Natural killer cell (primary cell): ENCODE measurements at regions not wholly inside any gene's neighbourhood (a gene's known extent, or its start where the extent isn't known, plus 50 kb on each side); places are given as distances from the start of the nearest gene placed in this dataset.

Experiments used
- ATAC-seq, 3 donors: fragments of 150-1000 bp in 2 of 3; fragments of 200-7000 bp in 1 of 3; cut with Tn5 transposase; 1 replicate in 1 of 3; 2 replicates in 2 of 3; pipeline ENCODE4 v1.10.0; 2021; ENCODE audit warnings: mild to moderate bottlenecking in 2 of 3, moderate library complexity in 2 of 3
- DNase-seq, 2 donors: peaks; one replicate each; pipeline versions ENCODE4 v3.0.0 to v3.0.0-alpha.2; 2013 to 2021; ENCODE audit warnings: mixed read lengths in 1 of 2
- H3K27ac ChIP-seq: one replicate; pipeline ENCODE4 v1.5.1; 2013; ENCODE audit warnings: mild to moderate bottlenecking, low read length
- H3K27me3 ChIP-seq: one replicate; pipeline ENCODE4 v1.6.1; 2013; ENCODE audit warnings: low read length; ENCODE audit not compliant: control insufficient read depth, insufficient read depth
- H3K36me3 ChIP-seq: one replicate; pipeline ENCODE4 v1.6.1; 2013; ENCODE audit warnings: low read length; ENCODE audit not compliant: control insufficient read depth, insufficient read depth
- H3K4me1 ChIP-seq: one replicate; pipeline ENCODE4 v1.6.1; 2013; ENCODE audit warnings: low read length; ENCODE audit not compliant: control insufficient read depth, insufficient read depth
- H3K4me3 ChIP-seq: one replicate; pipeline ENCODE4 v1.5.1; 2013; ENCODE audit warnings: low read length
- H3K9me3 ChIP-seq: one replicate; pipeline ENCODE4 v1.6.1; 2013; ENCODE audit warnings: low read length; ENCODE audit not compliant: control insufficient read depth, insufficient read depth
- H3K27ac Mint-ChIP-seq, 2 donors: one replicate each; pipeline ENCODE4 v1.8.0; 2022; ENCODE audit warnings: mild to moderate bottlenecking in 2 of 2, mixed read lengths in 2 of 2, moderate library complexity in 1 of 2
- H3K27me3 Mint-ChIP-seq, 2 donors: one replicate each; pipeline ENCODE4 v1.8.0; 2022; ENCODE audit warnings: low read depth in 2 of 2, mixed read lengths in 2 of 2
- H3K36me3 Mint-ChIP-seq: one replicate; pipeline ENCODE4 v1.8.0; 2022; ENCODE audit warnings: mixed read lengths
- H3K4me1 Mint-ChIP-seq, 2 donors: one replicate each; pipeline ENCODE4 v1.8.0; 2022; ENCODE audit warnings: mixed read lengths in 2 of 2
- H3K4me3 Mint-ChIP-seq: one replicate; pipeline ENCODE4 v1.8.0; 2022; ENCODE audit warnings: mild to moderate bottlenecking, moderate library complexity, mixed read lengths
- H3K9me3 Mint-ChIP-seq, 2 donors: one replicate each; pipeline ENCODE4 v1.8.0; 2022; ENCODE audit warnings: mixed read lengths in 2 of 2
- CTCF ChIP-seq: fragments of 200-600 bp; IDR thresholded peaks from one replicate; pipeline ENCODE4 v1.8.0; 2022; ENCODE audit warnings: antibody characterized with exemption
- WGBS: methylation state at CpG from one replicate; pipeline ENCODE4 v1.1.7; 2013; ENCODE audit warnings: missing lambda C conversion rate; ENCODE audit not compliant: insufficient coverage; 5-methylcytosine and 5-hydroxymethylcytosine counted together
- intact Hi-C: fragments of 100-400 bp; cut with micrococcal nuclease; formaldehyde crosslinking; loops from one replicate; pipeline ENCODE4 v1.14.2; 2022

- Mint-ChIP-seq H3K4me3 (no peak overlapping the region), H3K4me1 (no peaks in the 10 kb centered on the region), H3K27me3 (no peaks in the 10 kb centered on the region), H3K36me3 (no peaks in the 10 kb centered on the region), H3K27ac (no peak overlapping the region), H3K9me3 (no peaks in the 10 kb centered on the region)
- ATAC-seq, result no peak
- H3K27me3 ChIP-seq, result no peaks in the 10 kb centered on the region
- no peak for TF ChIP-seq CTCF
- H3K36me3 ChIP-seq, result no peaks in the 10 kb centered on the region
- intact Hi-C loops, result no loop called here
- H3K4me3 ChIP-seq, result no peak overlapping the region
- DNase-seq, result no peak
- H3K27ac ChIP-seq, result no peak overlapping the region
- H3K4me1 ChIP-seq, result no peaks in the 10 kb centered on the region
- H3K9me3 ChIP-seq, result no peaks in the 10 kb centered on the region
- 74% methylated on average over 6 of the region's 6 CpGs for WGBS
Observed at GRCh38 chr10:130958003-130958402, 353.5 kb downstream of the TCERG1L start.

- Mint-ChIP-seq H3K36me3 (no peaks in the 10 kb centered on the region), H3K9me3 (no peaks in the 10 kb centered on the region), H3K27ac (no peak overlapping the region), H3K4me1 (no peaks in the 10 kb centered on the region), H3K4me3 (no peak overlapping the region), H3K27me3 (peaks cover 0 to 2% of the 10 kb centered on the region in 2 donors)
- Histone ChIP-seq H3K9me3 (no peaks in the 10 kb centered on the region), H3K4me1 (no peaks in the 10 kb centered on the region), H3K27me3 (no peaks in the 10 kb centered on the region), H3K36me3 (no peaks in the 10 kb centered on the region), H3K4me3 (no peak overlapping the region), H3K27ac (no peak overlapping the region)
- no peak for TF ChIP-seq CTCF
- no peak for ATAC-seq
- intact Hi-C loops, result no loop called here
- DNase-seq, result no peak
- WGBS, result 86% methylated on average over 16 of the region's 16 CpGs
Observed at GRCh38 chr10:130958981-130959751, 352.4 kb downstream of the TCERG1L start.

GRCh38 chr10:130959752-130960195, 351.7 kb downstream of the TCERG1L start:
- ATAC-seq (no peak), DNase-seq (no peak)
- 84% methylated on average over 8 of the region's 8 CpGs for WGBS
- H3K27ac Mint-ChIP-seq, result no peak overlapping the region
- no peak for TF ChIP-seq CTCF
- H3K27ac ChIP-seq, result no peak overlapping the region
- H3K9me3 ChIP-seq, result no peaks in the 10 kb centered on the region
- H3K36me3 ChIP-seq, result no peaks in the 10 kb centered on the region
- intact Hi-C loops, result no loop called here
- no peaks in the 10 kb centered on the region for H3K9me3 Mint-ChIP-seq
- no peaks in the 10 kb centered on the region for H3K4me1 ChIP-seq
- H3K4me3 Mint-ChIP-seq, result no peak overlapping the region
- no peaks in the 10 kb centered on the region for H3K27me3 ChIP-seq
- no peaks in the 10 kb centered on the region for H3K36me3 Mint-ChIP-seq
- no peaks in the 10 kb centered on the region for H3K4me1 Mint-ChIP-seq
- H3K4me3 ChIP-seq, result no peak overlapping the region
- peaks cover 0 to 2% of the 10 kb centered on the region in 2 donors for H3K27me3 Mint-ChIP-seq

- Histone ChIP-seq H3K9me3 (no peaks in the 10 kb centered on the region), H3K27me3 (no peaks in the 10 kb centered on the region), H3K4me1 (no peaks in the 10 kb centered on the region), H3K36me3 (no peaks in the 10 kb centered on the region), H3K4me3 (no peak overlapping the region), H3K27ac (no peak overlapping the region)
- H3K27ac Mint-ChIP-seq, result no peak overlapping the region
- peaks cover 0 to 2% of the 10 kb centered on the region in 2 donors for H3K27me3 Mint-ChIP-seq
- TF ChIP-seq CTCF, result no peak
- no peaks in the 10 kb centered on the region for H3K36me3 Mint-ChIP-seq
- no peaks in the 10 kb centered on the region for H3K9me3 Mint-ChIP-seq
- ATAC-seq (no peak), DNase-seq (no peak)
- no peak overlapping the region for H3K4me3 Mint-ChIP-seq
- intact Hi-C loops, result no loop called here
- WGBS, result 75% methylated on average over 8 of the region's 8 CpGs
- H3K4me1 Mint-ChIP-seq, result no peaks in the 10 kb centered on the region
Observed at GRCh38 chr10:130960531-130960930, 351.0 kb downstream of the TCERG1L start.
